ENCODE measurements at regions not wholly inside any gene's neighbourhood (a gene's known extent, or its start where the extent isn't known, plus 50 kb on each side); places are given as distances from the start of the nearest gene placed in this dataset.
"Not testable (repeated sequence)": the region's sequence is repeated elsewhere in the genome, so short reads cannot be mapped to it uniquely, and the experiment has no call there.

GRCh38 chr6:146939456-146939855, 264.8 kb upstream of the STXBP5 start:
- not testable (repeated sequence) for DNase-seq

- DNase-seq, result no peak
Measured at GRCh38 chr6:146943664-146944063, 260.6 kb upstream of the STXBP5 start.

GRCh38 chr6:146944077-146944476, 260.1 kb upstream of the STXBP5 start:
- DNase-seq, result no peak

GRCh38 chr6:146944809-146945208, 259.4 kb upstream of the STXBP5 start:
- no peak for DNase-seq

GRCh38 chr6:146946559-146946958, 257.7 kb upstream of the STXBP5 start:
- no peak for DNase-seq

GRCh38 chr6:146948790-146949342, 255.4 kb upstream of the STXBP5 start:
- no peak for DNase-seq

- DNase-seq, result no peak
Measured at GRCh38 chr6:146949425-146949824, 254.8 kb upstream of the STXBP5 start.

GRCh38 chr6:146950351-146950835, 253.8 kb upstream of the STXBP5 start:
- no peak for DNase-seq

- DNase-seq, result no peak
Measured at GRCh38 chr6:146955570-146955969, 248.6 kb upstream of the STXBP5 start.

GRCh38 chr6:146957181-146958093, 246.8 kb upstream of the STXBP5 start:
- no peak for DNase-seq

GRCh38 chr6:146961831-146962230, 242.4 kb upstream of the STXBP5 start:
- DNase-seq, result no peak

GRCh38 chr6:146962329-146962728, 241.9 kb upstream of the STXBP5 start:
- DNase-seq, result no peak

- DNase-seq, result no peak
Measured at GRCh38 chr6:146965110-146965689, 239.0 kb upstream of the STXBP5 start.

GRCh38 chr6:146968041-146968760, 236.0 kb upstream of the STXBP5 start:
- no peak for DNase-seq

GRCh38 chr6:146972546-146972945, 231.7 kb upstream of the STXBP5 start:
- DNase-seq, result no peak

GRCh38 chr6:146974351-146974750, 229.9 kb upstream of the STXBP5 start:
- no peak for DNase-seq

- no peak for DNase-seq
Measured at GRCh38 chr6:146975093-146975492, 229.1 kb upstream of the STXBP5 start.

- no peak for DNase-seq
Measured at GRCh38 chr6:146980900-146981329, 223.3 kb upstream of the STXBP5 start.

GRCh38 chr6:146981981-146982380, 222.2 kb upstream of the STXBP5 start:
- no peak for DNase-seq

GRCh38 chr6:146984251-146984924, 219.8 kb upstream of the STXBP5 start:
- DNase-seq, result no peak

GRCh38 chr6:146985111-146985510, 219.1 kb upstream of the STXBP5 start:
- DNase-seq, result no peak

- DNase-seq, result no peak
Measured at GRCh38 chr6:146985966-146986365, 218.3 kb upstream of the STXBP5 start.

GRCh38 chr6:146987938-146988337, 216.3 kb upstream of the STXBP5 start:
- not testable (repeated sequence) for DNase-seq

Data from NCI-H2029 treated with DMSO at 0.1 percent for 48 hours (cell line).